H1 (cell line): ENCODE measurements at regions not wholly inside any gene's neighbourhood (a gene's known extent, or its start where the extent isn't known, plus 50 kb on each side); places are given as distances from the start of the nearest gene placed in this dataset.

Experiments used
- CTCF ChIA-PET: fragments of 300-600 bp; sonication (Branson Sonifier 250); formaldehyde crosslinking; loops from one replicate; lab custom pipeline; 2021; ENCODE audit not compliant: partially characterized antibody; lab: Charles Lee
- POLR2A ChIA-PET: fragments of 300-600 bp; sonication (Branson Sonifier 250); formaldehyde crosslinking; loops from one replicate; lab custom pipeline; 2021; ENCODE audit warnings: inconsistent platforms; ENCODE audit not compliant: partially characterized antibody; lab: Charles Lee
- DNase-seq, 2 experiments: peaks; one replicate each; pipeline versions ENCODE4 v3.0.0 to v3.0.0-alpha.2; 2010 to 2022; ENCODE audit warnings: low spot score in 2 of 2, low read depth in 1 of 2, mixed read lengths in 1 of 2
- FAIRE-seq: peaks from 2 replicates; lab custom pipeline; 2011; peaks lifted over from hg19 to GRCh38; lab: Jason Lieb, UNC
- H2AFZ ChIP-seq: 2 replicates; pipeline ENCODE4 v1.8.1; 2012; ENCODE audit warnings: low read length, inconsistent platforms
- H2AK5ac ChIP-seq: 2 replicates; pipeline ENCODE4 v1.6.1; 2013; ENCODE audit warnings: low read depth, low read length
- H2BK120ac ChIP-seq: replicated peaks from 2 replicates; pipeline ENCODE3; 2013; ENCODE audit warnings: low read depth, low read length, inconsistent platforms
- H2BK12ac ChIP-seq: 2 replicates; pipeline ENCODE4 v1.6.1; 2013; ENCODE audit warnings: low read depth, low read length
- H2BK15ac ChIP-seq: 2 replicates; pipeline ENCODE4 v1.6.1; 2013; ENCODE audit warnings: low read length
- H2BK20ac ChIP-seq: 2 replicates; pipeline ENCODE4 v1.6.1; 2013; ENCODE audit warnings: low read length
- H2BK5ac ChIP-seq: 2 replicates; pipeline ENCODE4 v1.6.1; 2013; ENCODE audit warnings: low read depth, low read length
- H3K14ac ChIP-seq: 2 replicates; pipeline ENCODE4 v1.6.1; 2013; ENCODE audit warnings: inconsistent platforms; ENCODE audit not compliant: insufficient read length
- H3K18ac ChIP-seq: 2 replicates; pipeline ENCODE4 v1.6.1; 2013; ENCODE audit warnings: low read length; ENCODE audit errors: extremely low read depth
- H3K23ac ChIP-seq: 2 replicates; pipeline ENCODE4 v1.6.1; 2013; ENCODE audit warnings: inconsistent platforms; ENCODE audit not compliant: insufficient read length
- H3K23me2 ChIP-seq: 2 replicates; pipeline ENCODE4 v1.6.1; 2013; ENCODE audit warnings: low read depth, low read length
- H3K27ac ChIP-seq: 2 replicates; pipeline ENCODE4 v1.6.1; 2011; ENCODE audit warnings: low read depth, low read length, inconsistent platforms
- H3K27me3 ChIP-seq, 4 experiments: replicated peaks in 1 of 4; 1 replicate in 1 of 4; 2 replicates in 3 of 4; pipeline versions ENCODE4 v1.6.1 to v1.8.1; 2011 to 2013; ENCODE audit warnings: low read length in 3 of 4, mild to moderate bottlenecking in 3 of 4, inconsistent platforms in 2 of 4, mixed read lengths in 2 of 4, moderate library complexity in 1 of 4; ENCODE audit not compliant: control insufficient read depth in 3 of 4, insufficient read depth in 3 of 4; ENCODE audit errors: extremely low read depth in 1 of 4
- H3K36me3 ChIP-seq, 4 experiments: 2 replicates each; pipeline versions ENCODE4 v1.6.1 to v1.8.1; 2011 to 2013; ENCODE audit warnings: mild to moderate bottlenecking in 4 of 4, low read length in 3 of 4, moderate library complexity in 2 of 4, control low read depth in 1 of 4, inconsistent platforms in 1 of 4; ENCODE audit not compliant: insufficient read depth in 4 of 4, control insufficient read depth in 2 of 4
- H3K4ac ChIP-seq: replicated peaks from 2 replicates; pipeline ENCODE3; 2013; ENCODE audit warnings: low read length, low read depth, mixed read lengths, inconsistent platforms; ENCODE audit not compliant: insufficient read length
- H3K4me1 ChIP-seq, 4 experiments: replicated peaks in 1 of 4; 1 replicate in 1 of 4; 2 replicates in 3 of 4; pipeline versions ENCODE4 v1.6.1 to v1.8.1; 2011 to 2013; ENCODE audit warnings: low read length in 3 of 4, inconsistent platforms in 2 of 4, mixed read lengths in 1 of 4; ENCODE audit not compliant: insufficient read depth in 4 of 4, control insufficient read depth in 3 of 4
- H3K4me2 ChIP-seq, 2 experiments: 2 replicates each; pipeline versions ENCODE4 v1.6.1 to v1.8.1; 2011 to 2013; ENCODE audit warnings: low read depth in 2 of 2, low read length in 2 of 2, control low read depth in 1 of 2, inconsistent platforms in 1 of 2, mild to moderate bottlenecking in 1 of 2; ENCODE audit not compliant: insufficient read depth in 1 of 2
- H3K4me3 ChIP-seq, 4 experiments: fragments of 200-600, 300-600 bp in 1 of 4; sonication (generic), shearing (Covaris generic), sonication (Bioruptor Twin) in 1 of 4; 2 replicates each; pipeline versions ENCODE4 v1.5.1 to v1.8.1; 2011 to 2016; ENCODE audit warnings: low read length in 4 of 4, low read depth in 3 of 4, control low read depth in 2 of 4, inconsistent platforms in 2 of 4, mild to moderate bottlenecking in 2 of 4, mixed read lengths in 1 of 4, moderate library complexity in 1 of 4; ENCODE audit not compliant: insufficient read depth in 2 of 4; ENCODE audit errors: extremely low read depth in 1 of 4
- H3K56ac ChIP-seq: replicated peaks from 2 replicates; pipeline ENCODE3; 2013; ENCODE audit warnings: low read depth, mild to moderate bottlenecking, mixed read lengths, low read length, inconsistent platforms; ENCODE audit not compliant: insufficient read length
- H3K79me1 ChIP-seq: 2 replicates; pipeline ENCODE4 v1.6.1; 2013; ENCODE audit warnings: low read depth, low read length, control low read depth
- H3K79me2 ChIP-seq, 2 experiments: 2 replicates each; pipeline versions ENCODE4 v1.6.1 to v1.8.1; 2012 to 2013; ENCODE audit warnings: low read length in 2 of 2, mild to moderate bottlenecking in 2 of 2, inconsistent platforms in 1 of 2; ENCODE audit not compliant: insufficient read depth in 2 of 2, control insufficient read depth in 1 of 2
- H3K9ac ChIP-seq, 4 experiments: replicated peaks in 1 of 4; 1 replicate in 1 of 4; 2 replicates in 3 of 4; pipeline versions ENCODE4 v1.6.1 to v1.8.1; 2011 to 2013; ENCODE audit warnings: low read depth in 3 of 4, low read length in 3 of 4, control low read depth in 2 of 4, mild to moderate bottlenecking in 2 of 4, moderate library complexity in 2 of 4, inconsistent platforms in 1 of 4; ENCODE audit errors: extremely low read depth in 1 of 4
- H3K9me3 ChIP-seq, 2 experiments: 2 replicates each; pipeline versions ENCODE4 v1.6.1 to v1.8.1; 2012 to 2013; ENCODE audit warnings: mild to moderate bottlenecking in 2 of 2, moderate library complexity in 2 of 2, control low read depth in 1 of 2, inconsistent platforms in 1 of 2, low read depth in 1 of 2, low read length in 1 of 2, mixed read lengths in 1 of 2; ENCODE audit not compliant: insufficient read depth in 2 of 2
- H4K20me1 ChIP-seq, 2 experiments: replicated peaks in 1 of 2; 2 replicates each; pipeline versions ENCODE3 to v1.8.1; 2011 to 2013; ENCODE audit warnings: inconsistent platforms in 2 of 2, low read length in 2 of 2, mild to moderate bottlenecking in 1 of 2; ENCODE audit not compliant: insufficient read depth in 2 of 2, control insufficient read depth in 1 of 2
- H4K5ac ChIP-seq: 2 replicates; pipeline ENCODE4 v1.6.1; 2013; ENCODE audit warnings: low read length, low read depth, mixed read lengths, inconsistent platforms; ENCODE audit not compliant: insufficient read length
- H4K8ac ChIP-seq: 2 replicates; pipeline ENCODE4 v1.8.0; 2013; ENCODE audit warnings: mild to moderate bottlenecking, moderate library complexity, low read length, inconsistent platforms; ENCODE audit not compliant: insufficient read depth; ENCODE audit errors: extremely low read depth
- H4K91ac ChIP-seq: replicated peaks from 2 replicates; pipeline ENCODE3; 2013; ENCODE audit warnings: low read length, mixed read lengths, inconsistent platforms; ENCODE audit not compliant: insufficient read length
- CEBPB ChIP-seq: IDR thresholded peaks from 2 replicates; pipeline ENCODE4 v1.6.1; 2012; ENCODE audit warnings: low read depth, low read length
- EP300 ChIP-seq, 2 experiments: IDR thresholded peaks; 1 replicate in 1 of 2; 2 replicates in 1 of 2; pipeline ENCODE4 v1.6.1; 2011 to 2012; ENCODE audit warnings: low read depth in 2 of 2, low read length in 2 of 2, mild to moderate bottlenecking in 2 of 2, borderline replicate concordance in 1 of 2, inconsistent platforms in 1 of 2, moderate library complexity in 1 of 2
- FOSL1 ChIP-seq: IDR thresholded peaks from 2 replicates; pipeline ENCODE4 v1.6.1; 2011; ENCODE audit warnings: mild to moderate bottlenecking, low read depth, low read length, moderate library complexity; ENCODE audit not compliant: insufficient read depth
- HDAC6 ChIP-seq: IDR thresholded peaks from one replicate; pipeline ENCODE4 v1.7.1; 2012; ENCODE audit warnings: low read depth, mild to moderate bottlenecking, inconsistent platforms, low read length, moderate library complexity
- NANOG ChIP-seq: IDR thresholded peaks from 2 replicates; pipeline ENCODE4 v1.6.1; 2011; ENCODE audit warnings: low read length, low read depth, mild to moderate bottlenecking, inconsistent platforms; ENCODE audit not compliant: insufficient read depth, poor library complexity, severe bottlenecking
- NRF1 ChIP-seq: IDR thresholded peaks from 2 replicates; pipeline ENCODE4 v1.6.1; 2011; ENCODE audit warnings: mild to moderate bottlenecking, low read depth, low read length, improper control_type of control experiment
- POLR2A ChIP-seq, 2 experiments: IDR thresholded peaks; 1 replicate in 1 of 2; 2 replicates in 1 of 2; pipeline ENCODE4 v1.6.1; 2011; ENCODE audit warnings: low read depth in 2 of 2, low read length in 2 of 2, mild to moderate bottlenecking in 2 of 2; ENCODE audit errors: control extremely low read depth in 1 of 2
- RAD21 ChIP-seq, 2 experiments: IDR thresholded peaks in 1 of 2; conservative IDR thresholded peaks in 1 of 2; 2 replicates each; pipeline ENCODE4 v1.6.1; 2011; ENCODE audit warnings: low read depth in 2 of 2, low read length in 2 of 2, improper control_type of control experiment in 1 of 2, inconsistent platforms in 1 of 2, mild to moderate bottlenecking in 1 of 2, moderate library complexity in 1 of 2
- SIRT6 ChIP-seq: IDR thresholded peaks from one replicate; pipeline ENCODE4 v1.7.1; 2012; ENCODE audit warnings: low read length, inconsistent platforms
- SRF ChIP-seq: IDR thresholded peaks from 2 replicates; pipeline ENCODE4 v1.6.1; 2011; ENCODE audit warnings: mild to moderate bottlenecking, low read depth, low read length, moderate library complexity
- TBP ChIP-seq: IDR thresholded peaks from 2 replicates; pipeline ENCODE4 v1.6.1; 2011; ENCODE audit warnings: low read depth, low read length, improper control_type of control experiment
- TEAD4 ChIP-seq: IDR thresholded peaks from 2 replicates; pipeline ENCODE4 v1.6.1; 2012; ENCODE audit warnings: low read depth, low read length, inconsistent platforms, mixed read lengths
- ZNF274 ChIP-seq: IDR thresholded peaks from 2 replicates; pipeline ENCODE4 v1.7.0; 2012; ENCODE audit warnings: low read length, borderline replicate concordance; ENCODE audit errors: extremely low read depth
- WGBS, 2 experiments: shearing (Covaris generic) in 1 of 2; methylation state at CpG; one replicate each; pipeline versions ENCODE4 v1.1.6 to v1.1.7; 2013 to 2015; ENCODE audit warnings: low lambda C conversion rate in 2 of 2, mixed read lengths in 2 of 2, inconsistent platforms in 1 of 2, low coverage in 1 of 2, missing lambda C conversion rate in 1 of 2; ENCODE audit not compliant: insufficient replicate concordance in 2 of 2, insufficient coverage in 1 of 2, insufficient read length in 1 of 2; ENCODE audit errors: extremely low coverage in 1 of 2, missing lambda C conversion rate in 1 of 2; 5-methylcytosine and 5-hydroxymethylcytosine counted together

DNA sequence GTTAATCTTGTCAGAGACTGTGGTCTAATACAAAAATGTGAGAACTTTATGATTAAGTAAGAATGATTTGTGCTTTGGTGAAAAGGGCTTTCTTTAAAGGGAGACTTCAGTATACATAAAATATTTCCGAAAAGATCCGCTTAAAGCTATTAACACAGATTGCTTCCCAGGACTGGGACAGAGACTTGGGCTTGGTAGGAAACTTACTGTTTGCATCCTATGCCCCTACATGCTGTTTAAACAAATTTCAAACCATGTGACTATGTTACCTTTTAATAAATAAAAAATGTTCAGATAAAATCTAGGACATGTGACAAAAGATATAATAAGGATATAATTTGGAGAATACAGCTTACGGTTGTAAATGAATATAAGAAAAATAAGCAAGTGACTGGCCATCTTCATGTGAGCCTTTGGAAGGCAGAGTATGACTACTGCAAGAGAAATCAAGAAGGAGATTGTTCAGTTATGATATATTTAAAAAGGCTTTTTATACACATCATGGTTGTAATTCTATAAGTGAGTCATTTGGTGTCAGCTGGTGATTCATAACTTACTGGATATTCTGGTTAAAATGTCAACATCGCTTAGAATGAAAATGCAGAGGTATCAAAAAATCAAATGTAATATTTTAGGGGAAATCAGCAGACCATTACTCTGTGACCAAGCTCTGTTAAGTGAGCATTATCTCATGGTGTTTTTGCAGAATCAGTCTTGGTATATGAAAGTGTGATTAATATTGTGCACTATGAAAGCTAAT, 234.7 kb upstream of the E2F7 start:
- Histone ChIP-seq H3K79me2 (no peaks in the 10 kb centered on the region), H3K14ac (no peak overlapping the region), H2BK12ac (no peak overlapping the region), H3K4me2 (no peak overlapping the region), H3K23me2 (no peaks in the 10 kb centered on the region), H4K8ac (no peak overlapping the region), H2AK5ac (no peak overlapping the region), H2AFZ (no peak overlapping the region), H3K79me1 (no peaks in the 10 kb centered on the region), H3K56ac (no peak overlapping the region), H3K4ac (no peak overlapping the region), H4K5ac (no peak overlapping the region), H4K20me1 (no peaks in the 10 kb centered on the region), H3K4me1 (no peaks in the 10 kb centered on the region), H3K27ac (no peak overlapping the region), H3K36me3 (no peaks in the 10 kb centered on the region), H3K27me3 (no peaks in the 10 kb centered on the region), H2BK120ac (no peak overlapping the region), H3K18ac (no peak overlapping the region), H3K4me3 (no peak overlapping the region), H2BK20ac (no peak overlapping the region), H4K91ac (no peak overlapping the region), H3K9ac (no peak overlapping the region), H3K23ac (no peak overlapping the region), H2BK5ac (no peak overlapping the region), H2BK15ac (no peak overlapping the region), H3K9me3 (peaks cover 4 to 5% of the 10 kb centered on the region in 2 experiments; a peak in 2 of 4 replicates)
- TF ChIP-seq NRF1: no peak
- no peak for TF ChIP-seq NANOG
- TF ChIP-seq EP300 (IDR thresholded peaks at IDR 0.05; ENCODE audit: borderline replicate concordance in 1 of 2, low read depth in 2 of 2, low read length in 2 of 2): no peak
- TF ChIP-seq SIRT6: no peak
- no peak for TF ChIP-seq CEBPB
- TF ChIP-seq SRF: no peak
- no peak for TF ChIP-seq TEAD4
- no peak for TF ChIP-seq TBP
- TF ChIP-seq FOSL1: no peak
- TF ChIP-seq HDAC6: no peak
- no peak for TF ChIP-seq ZNF274
- TF ChIP-seq POLR2A (IDR thresholded peaks at IDR 0.05; ENCODE audit: control extremely low read depth in 1 of 2, low read depth in 2 of 2, low read length in 2 of 2): no peak
- TF ChIP-seq RAD21 (IDR thresholded peaks at IDR 0.05 in 1 of 2, conservative IDR thresholded peaks at IDR 0.05 in 1 of 2; ENCODE audit: low read depth in 2 of 2, low read length in 2 of 2): no peak
- ChIA-PET CTCF (interaction anchor here (1.2 kb wide), 1 partner anchor 385 kb away, joined by 3 read pairs; no protein-coding TSS in a partner anchor), POLR2A (interaction anchor here (0.7 to 0.8 kb wide), 2 partner anchors 13 to 544 kb away, joined by 3 read pairs; no protein-coding TSS in a partner anchor)
- 93% methylated on average over 4 of the region's 4 CpGs; no CpG with 5 or more reads in 1 of the 2 experiments for WGBS, 2 experiments
- DNase-seq: no peak
- no peak for FAIRE-seq
